SK-N-SH treated with all-trans-retinoic acid at 6 μM for 48 hours (cell line): ENCODE measurements at regions not wholly inside any gene's neighbourhood (a gene's known extent, or its start where the extent isn't known, plus 50 kb on each side); places are given as distances from the start of the nearest gene placed in this dataset.

Experiments used
- ATAC-seq: fragments of 200-7000 bp; cut with Tn5 transposase; 3 replicates; pipeline ENCODE4 v1.9.1; 2020; ENCODE audit warnings: mild to moderate bottlenecking, moderate library complexity
- ARNTL ChIP-seq: fragments of 450-650 bp; formaldehyde crosslinking; IDR thresholded peaks from 2 replicates; pipeline ENCODE4 v1.5.0; 2020; ENCODE audit warnings: low read depth, mild to moderate bottlenecking, moderate library complexity, borderline replicate concordance
- BACH2 ChIP-seq: fragments of 250-450 bp; sonication (Bioruptor Pico); IDR thresholded peaks from 2 replicates; pipeline ENCODE4 v1.9.0; 2021; ENCODE audit warnings: mild to moderate bottlenecking, borderline replicate concordance
- CREB5 ChIP-seq: fragments of 250-450 bp; sonication (Bioruptor Pico); IDR thresholded peaks from 2 replicates; pipeline ENCODE4 v1.5.1; 2020; ENCODE audit warnings: low read depth, mild to moderate bottlenecking, moderate library complexity
- CSDC2 ChIP-seq: fragments of 250-450 bp; sonication (Bioruptor Pico); IDR thresholded peaks from 2 replicates; pipeline ENCODE4 v1.5.0; 2020; ENCODE audit warnings: mild to moderate bottlenecking, moderate library complexity
- ESRRG ChIP-seq: fragments of 250-450 bp; sonication (Bioruptor Pico); IDR thresholded peaks from 2 replicates; pipeline ENCODE4 v1.6.1; 2021; ENCODE audit warnings: mild to moderate bottlenecking
- GLIS3 ChIP-seq: fragments of 250-450 bp; sonication (Bioruptor Pico); IDR thresholded peaks from 2 replicates; pipeline ENCODE4 v1.5.0; 2020; ENCODE audit warnings: mild to moderate bottlenecking, moderate library complexity
- ISL1 ChIP-seq: fragments of 250-450 bp; sonication (Bioruptor Pico); IDR thresholded peaks from 2 replicates; pipeline ENCODE4 v2.1.2; 2022; ENCODE audit warnings: mild to moderate bottlenecking, moderate library complexity
- OSR1 ChIP-seq: fragments of 250-450 bp; sonication (Bioruptor Pico); IDR thresholded peaks from 2 replicates; pipeline ENCODE4 v1.8.0; 2022; ENCODE audit warnings: moderate library complexity, mild to moderate bottlenecking, inconsistent platforms
- PPARA ChIP-seq: fragments of 250-450 bp; sonication (Bioruptor Pico); IDR thresholded peaks from 2 replicates; pipeline ENCODE4 v1.5.0; 2020; ENCODE audit warnings: mild to moderate bottlenecking, borderline replicate concordance
- RARB ChIP-seq: fragments of 250-450 bp; sonication (Bioruptor Pico); IDR thresholded peaks from 2 replicates; pipeline ENCODE4 v1.8.0; 2021; ENCODE audit warnings: mild to moderate bottlenecking, moderate library complexity
- SNAI2 ChIP-seq: fragments of 250-450 bp; sonication (Bioruptor Pico); IDR thresholded peaks from 2 replicates; pipeline ENCODE4 v1.5.0; 2020; ENCODE audit warnings: mild to moderate bottlenecking, moderate library complexity
- TCF4 ChIP-seq: fragments of 250-450 bp; sonication (Bioruptor Pico); IDR thresholded peaks from 2 replicates; pipeline ENCODE4 v1.8.0; 2021; ENCODE audit warnings: mild to moderate bottlenecking, moderate library complexity, borderline replicate concordance
- TOX ChIP-seq: fragments of 250-450 bp; sonication (Bioruptor Pico); IDR thresholded peaks from 2 replicates; pipeline ENCODE4 v1.8.0; 2021; ENCODE audit warnings: mild to moderate bottlenecking, moderate library complexity, borderline replicate concordance
- TSHZ2 ChIP-seq: fragments of 250-450 bp; sonication (Bioruptor Pico); IDR thresholded peaks from 2 replicates; pipeline ENCODE4 v1.5.0; 2020; ENCODE audit warnings: mild to moderate bottlenecking, moderate library complexity
- ZFP3 ChIP-seq: fragments of 250-450 bp; sonication (Bioruptor Pico); IDR thresholded peaks from 2 replicates; pipeline ENCODE4 v1.5.0; 2020; ENCODE audit warnings: mild to moderate bottlenecking, moderate library complexity
- ZFP30 ChIP-seq: fragments of 450-650 bp; formaldehyde crosslinking; IDR thresholded peaks from 2 replicates; pipeline ENCODE4 v1.5.0; 2022; ENCODE audit warnings: mild to moderate bottlenecking, moderate library complexity
- ZNF565 ChIP-seq: fragments of 450-650 bp; formaldehyde crosslinking; conservative IDR thresholded peaks from 2 replicates; pipeline ENCODE4 v1.5.0; 2020; ENCODE audit warnings: low read depth, mild to moderate bottlenecking, moderate library complexity
- ZNF70 ChIP-seq: fragments of 450-650 bp; formaldehyde crosslinking; IDR thresholded peaks from 2 replicates; pipeline ENCODE4 v1.5.0; 2020; ENCODE audit warnings: mild to moderate bottlenecking, moderate library complexity
- ZNF8 ChIP-seq: fragments of 450-650 bp; formaldehyde crosslinking; IDR thresholded peaks from 2 replicates; pipeline ENCODE4 v1.5.0; 2020; ENCODE audit warnings: mild to moderate bottlenecking, moderate library complexity
- TF ChIP-seq, protein P1 (sequence below): fragments of 250-450 bp; sonication (Bioruptor Pico); IDR thresholded peaks from 2 replicates; pipeline ENCODE4 v1.8.0; 2020; ENCODE audit warnings: mild to moderate bottlenecking, moderate library complexity, borderline replicate concordance
- TF ChIP-seq, protein P2 (sequence below): fragments of 250-450 bp; sonication (Bioruptor Pico); IDR thresholded peaks from 2 replicates; pipeline ENCODE4 v1.5.1; 2021; ENCODE audit warnings: mild to moderate bottlenecking, moderate library complexity
- TF ChIP-seq, protein P3 (sequence below): fragments of 250-450 bp; sonication (Bioruptor Pico); IDR thresholded peaks from 2 replicates; pipeline ENCODE4 v1.8.0; 2021; ENCODE audit warnings: low read depth, mild to moderate bottlenecking, moderate library complexity, borderline replicate concordance

DNA sequence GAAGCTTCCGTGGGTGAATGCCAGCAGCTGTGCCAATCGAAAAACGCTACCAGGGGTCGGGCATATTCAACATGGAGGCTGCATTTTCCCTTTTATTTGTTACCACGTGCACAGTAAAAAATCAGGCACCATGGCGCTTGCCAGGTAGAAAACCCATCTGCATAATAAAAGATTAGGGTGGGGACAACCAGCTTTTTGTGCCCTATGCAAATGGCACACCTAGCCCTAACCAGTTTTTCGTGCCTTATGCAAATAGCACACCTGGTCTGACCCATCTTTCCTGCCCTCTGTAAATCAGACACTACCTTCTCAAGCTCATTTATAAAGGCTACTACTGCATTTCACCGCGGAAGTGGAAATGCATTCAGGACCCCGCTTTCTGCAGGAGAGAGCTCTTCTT, 62.1 kb upstream of the FREM2 start (continued):
- no peak for TF ChIP-seq RARB (CRISPR knock-in tag)
- TF ChIP-seq, protein P1, sequence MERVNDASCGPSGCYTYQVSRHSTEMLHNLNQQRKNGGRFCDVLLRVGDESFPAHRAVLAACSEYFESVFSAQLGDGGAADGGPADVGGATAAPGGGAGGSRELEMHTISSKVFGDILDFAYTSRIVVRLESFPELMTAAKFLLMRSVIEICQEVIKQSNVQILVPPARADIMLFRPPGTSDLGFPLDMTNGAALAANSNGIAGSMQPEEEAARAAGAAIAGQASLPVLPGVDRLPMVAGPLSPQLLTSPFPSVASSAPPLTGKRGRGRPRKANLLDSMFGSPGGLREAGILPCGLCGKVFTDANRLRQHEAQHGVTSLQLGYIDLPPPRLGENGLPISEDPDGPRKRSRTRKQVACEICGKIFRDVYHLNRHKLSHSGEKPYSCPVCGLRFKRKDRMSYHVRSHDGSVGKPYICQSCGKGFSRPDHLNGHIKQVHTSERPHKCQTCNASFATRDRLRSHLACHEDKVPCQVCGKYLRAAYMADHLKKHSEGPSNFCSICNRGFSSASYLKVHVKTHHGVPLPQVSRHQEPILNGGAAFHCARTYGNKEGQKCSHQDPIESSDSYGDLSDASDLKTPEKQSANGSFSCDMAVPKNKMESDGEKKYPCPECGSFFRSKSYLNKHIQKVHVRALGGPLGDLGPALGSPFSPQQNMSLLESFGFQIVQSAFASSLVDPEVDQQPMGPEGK (CRISPR knock-in tag): no peak

DNA sequence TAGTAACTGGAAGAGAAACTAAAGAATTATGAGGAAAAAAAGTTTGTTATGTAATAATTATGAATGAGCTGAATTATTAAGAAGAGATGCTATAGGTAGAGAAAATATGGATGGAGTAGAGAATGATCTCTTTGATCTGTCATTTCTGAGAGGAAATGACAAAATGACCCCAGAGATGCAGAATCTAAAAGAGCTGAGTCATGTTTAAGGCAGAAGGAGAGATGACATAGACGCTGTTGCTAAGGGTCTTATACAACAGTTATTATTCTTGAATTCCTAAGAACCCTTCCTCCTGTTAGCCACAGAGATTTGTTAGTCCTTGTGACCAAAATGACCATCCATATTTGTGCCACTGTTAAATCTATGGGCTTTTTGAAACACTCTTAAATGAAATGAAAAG, 58.3 kb upstream of the FREM2 start:
- no peak for TF ChIP-seq ISL1 (CRISPR knock-in tag)
- no peak for TF ChIP-seq TSHZ2 (CRISPR knock-in tag)
- no peak for TF ChIP-seq ZNF70 (CRISPR knock-in tag)
- no peak for TF ChIP-seq TCF4 (CRISPR knock-in tag)
- no peak for TF ChIP-seq CREB5 (CRISPR knock-in tag)
- TF ChIP-seq SNAI2: no peak
- TF ChIP-seq OSR1 (CRISPR knock-in tag): no peak
- no peak for TF ChIP-seq TOX (CRISPR knock-in tag)
- TF ChIP-seq ARNTL (CRISPR knock-in tag): no peak
- no peak for TF ChIP-seq ZNF565
- no peak for TF ChIP-seq GLIS3 (CRISPR knock-in tag)
- TF ChIP-seq ZFP3 (CRISPR knock-in tag): no peak
- no peak for TF ChIP-seq PPARA
- no peak for TF ChIP-seq ESRRG (CRISPR knock-in tag)
- TF ChIP-seq ZNF8: no peak
- no peak for TF ChIP-seq ZFP30 (CRISPR knock-in tag)
- TF ChIP-seq, protein P1 (CRISPR knock-in tag): no peak
- no peak for ATAC-seq

GRCh38 chr13:38630780-38631179, 56.1 kb upstream of the FREM2 start:
- no peak for ATAC-seq
- TF ChIP-seq ZNF565 (no peak), ISL1 (CRISPR knock-in tag) (no peak), TCF4 (CRISPR knock-in tag) (no peak), CREB5 (CRISPR knock-in tag) (no peak), OSR1 (CRISPR knock-in tag) (no peak), BACH2 (CRISPR knock-in tag) (no peak), RARB (CRISPR knock-in tag) (no peak), ZFP3 (CRISPR knock-in tag) (no peak), TOX (CRISPR knock-in tag) (no peak), ESRRG (CRISPR knock-in tag) (no peak), ZNF8 (no peak), SNAI2 (no peak), GLIS3 (CRISPR knock-in tag) (no peak), ZFP30 (CRISPR knock-in tag) (no peak), CSDC2 (CRISPR knock-in tag) (no peak), ARNTL (CRISPR knock-in tag) (no peak), PPARA (no peak)
- TF ChIP-seq, protein P2, sequence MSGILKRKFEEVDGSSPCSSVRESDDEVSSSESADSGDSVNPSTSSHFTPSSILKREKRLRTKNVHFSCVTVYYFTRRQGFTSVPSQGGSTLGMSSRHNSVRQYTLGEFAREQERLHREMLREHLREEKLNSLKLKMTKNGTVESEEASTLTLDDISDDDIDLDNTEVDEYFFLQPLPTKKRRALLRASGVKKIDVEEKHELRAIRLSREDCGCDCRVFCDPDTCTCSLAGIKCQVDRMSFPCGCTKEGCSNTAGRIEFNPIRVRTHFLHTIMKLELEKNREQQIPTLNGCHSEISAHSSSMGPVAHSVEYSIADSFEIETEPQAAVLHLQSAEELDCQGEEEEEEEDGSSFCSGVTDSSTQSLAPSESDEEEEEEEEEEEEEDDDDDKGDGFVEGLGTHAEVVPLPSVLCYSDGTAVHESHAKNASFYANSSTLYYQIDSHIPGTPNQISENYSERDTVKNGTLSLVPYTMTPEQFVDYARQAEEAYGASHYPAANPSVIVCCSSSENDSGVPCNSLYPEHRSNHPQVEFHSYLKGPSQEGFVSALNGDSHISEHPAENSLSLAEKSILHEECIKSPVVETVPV: no peak
- TF ChIP-seq, protein P3, sequence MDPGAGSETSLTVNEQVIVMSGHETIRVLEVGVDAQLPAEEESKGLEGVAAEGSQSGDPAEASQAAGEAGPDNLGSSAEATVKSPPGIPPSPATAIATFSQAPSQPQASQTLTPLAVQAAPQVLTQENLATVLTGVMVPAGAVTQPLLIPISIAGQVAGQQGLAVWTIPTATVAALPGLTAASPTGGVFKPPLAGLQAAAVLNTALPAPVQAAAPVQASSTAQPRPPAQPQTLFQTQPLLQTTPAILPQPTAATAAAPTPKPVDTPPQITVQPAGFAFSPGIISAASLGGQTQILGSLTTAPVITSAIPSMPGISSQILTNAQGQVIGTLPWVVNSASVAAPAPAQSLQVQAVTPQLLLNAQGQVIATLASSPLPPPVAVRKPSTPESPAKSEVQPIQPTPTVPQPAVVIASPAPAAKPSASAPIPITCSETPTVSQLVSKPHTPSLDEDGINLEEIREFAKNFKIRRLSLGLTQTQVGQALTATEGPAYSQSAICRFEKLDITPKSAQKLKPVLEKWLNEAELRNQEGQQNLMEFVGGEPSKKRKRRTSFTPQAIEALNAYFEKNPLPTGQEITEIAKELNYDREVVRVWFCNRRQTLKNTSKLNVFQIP (CRISPR knock-in tag): no peak
